ENCODE measurements at regions not wholly inside any gene's neighbourhood (a gene's known extent, or its start where the extent isn't known, plus 50 kb on each side); places are given as distances from the start of the nearest gene placed in this dataset.

DNA sequence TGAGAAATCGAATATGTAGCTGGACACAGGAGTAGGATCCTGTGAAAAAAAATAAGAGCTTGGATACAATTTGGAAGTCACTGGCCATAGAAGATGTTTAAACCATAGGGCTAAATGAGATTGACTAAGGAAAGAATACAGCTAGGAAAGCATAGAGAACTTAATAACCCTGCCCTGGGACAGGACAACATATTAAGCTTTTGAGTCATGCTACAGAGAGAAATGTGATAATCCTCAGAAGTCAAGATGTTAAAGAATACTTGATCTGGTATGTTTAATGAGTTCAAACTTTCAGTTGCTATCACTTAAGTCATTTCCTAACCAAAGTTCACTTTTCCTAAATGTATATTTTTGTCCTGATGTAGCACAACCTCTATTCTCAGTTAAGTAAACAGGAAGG lies 154.6 kb upstream of the TSHZ2 start:
- DNase-seq: no peak

DNA sequence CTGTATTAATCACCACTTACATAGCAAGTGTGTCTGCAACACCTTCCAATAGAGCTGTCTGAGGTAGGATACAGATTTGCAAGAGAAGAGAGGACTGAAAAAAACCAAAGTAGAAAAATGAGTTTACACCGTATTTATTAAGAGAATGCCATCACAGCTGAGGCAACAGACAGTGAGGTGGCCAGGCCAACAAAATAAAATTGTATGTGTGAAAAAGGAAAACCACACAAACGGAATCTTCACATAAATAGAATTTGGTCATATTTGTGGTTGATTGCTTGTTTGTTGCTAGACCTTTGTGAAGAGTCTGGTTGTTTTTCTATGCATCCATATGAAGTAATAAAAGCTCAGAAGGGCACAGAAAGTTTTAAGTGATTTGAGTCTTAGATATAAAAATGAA lies 157.8 kb upstream of the TSHZ2 start:
- DNase-seq: no peak

DNA sequence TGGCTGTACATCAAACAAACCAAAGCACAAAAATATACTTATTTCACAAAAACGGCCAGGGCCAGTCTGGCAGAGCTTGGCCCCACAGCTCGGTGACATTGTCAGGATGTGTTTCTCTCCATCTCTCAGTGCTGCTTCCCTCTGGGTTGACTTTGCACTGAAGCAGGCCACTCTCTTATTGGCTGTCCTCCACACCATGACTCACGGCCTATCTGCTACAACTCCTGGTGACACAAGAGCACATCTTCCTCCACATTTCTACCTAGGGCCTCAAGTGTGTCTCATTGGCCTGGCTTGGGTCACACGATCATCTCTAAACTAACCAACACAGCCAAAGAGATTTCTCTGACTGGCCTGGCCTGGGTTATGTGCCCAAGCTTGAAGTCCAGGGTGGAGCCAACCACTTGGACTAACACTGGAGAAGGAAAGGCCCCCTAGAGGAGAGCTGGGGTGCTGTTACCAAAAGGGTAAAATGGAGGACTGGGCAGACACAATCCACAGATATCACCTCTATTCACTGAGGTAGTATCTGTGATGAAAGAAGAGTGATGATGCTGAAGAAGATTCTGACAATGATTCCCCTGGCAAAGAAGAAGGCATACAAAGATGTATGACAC lies 159.8 kb upstream of the TSHZ2 start:
- DNase-seq: no peak

DNA sequence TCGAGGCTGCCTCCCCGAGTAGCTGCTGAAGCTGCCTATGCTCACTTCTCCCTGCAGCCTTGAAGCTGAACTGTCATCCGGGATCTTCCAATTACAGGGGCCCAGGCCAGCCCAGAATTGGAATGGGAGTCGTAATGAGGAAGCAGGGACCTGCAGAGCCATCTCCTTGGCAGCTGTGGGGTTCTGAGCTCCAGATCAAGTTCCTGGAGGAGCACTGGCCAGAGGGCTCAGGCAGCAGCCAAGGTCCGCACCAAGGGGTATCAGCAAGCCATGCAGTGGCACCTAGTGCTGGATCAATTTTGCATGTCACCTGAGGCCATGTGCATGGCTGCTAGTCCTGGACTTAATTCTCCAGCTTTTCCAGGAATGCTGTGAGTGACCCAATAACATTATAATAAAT lies 163.2 kb upstream of the TSHZ2 start:
- DNase-seq: no peak

DNA sequence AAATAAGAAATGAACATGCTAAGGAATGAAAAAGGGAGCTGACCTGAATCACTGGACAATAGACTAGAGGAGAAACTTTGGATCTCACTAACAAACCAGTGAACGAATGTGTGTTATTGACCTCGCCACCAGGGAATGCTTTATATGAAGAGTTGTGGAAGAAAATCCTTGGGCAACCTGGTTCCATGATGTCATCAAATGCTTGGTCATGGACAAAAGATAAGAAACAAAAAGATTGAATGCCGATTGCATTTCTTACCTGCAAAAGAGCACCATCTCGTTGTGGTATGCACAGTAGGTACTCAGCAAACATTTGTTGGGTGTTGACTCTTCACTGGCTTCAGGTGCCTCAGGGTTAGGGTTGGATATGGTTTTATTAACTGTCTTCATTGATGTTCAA lies 165.2 kb upstream of the TSHZ2 start:
- DNase-seq: no peak

DNA sequence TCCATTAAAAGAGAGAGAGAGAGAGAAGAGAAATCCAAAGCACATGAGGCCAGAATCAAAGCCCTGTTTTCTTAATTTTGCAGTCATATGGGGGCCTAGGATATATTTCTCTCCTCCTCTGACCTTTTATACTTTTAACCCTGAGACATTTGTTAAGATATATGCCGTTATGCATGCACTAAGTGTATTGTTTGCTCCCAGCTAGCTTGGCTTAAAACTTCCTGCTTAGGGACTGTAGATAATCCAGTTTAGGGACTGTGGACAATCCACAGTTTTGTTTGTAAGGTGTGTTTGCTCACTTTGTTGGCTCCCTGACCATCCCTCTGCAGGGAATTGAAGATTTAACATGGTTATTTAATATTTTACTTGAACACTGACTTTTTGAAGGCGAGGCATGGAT lies 166.3 kb upstream of the TSHZ2 start:
- DNase-seq: no peak

DNA sequence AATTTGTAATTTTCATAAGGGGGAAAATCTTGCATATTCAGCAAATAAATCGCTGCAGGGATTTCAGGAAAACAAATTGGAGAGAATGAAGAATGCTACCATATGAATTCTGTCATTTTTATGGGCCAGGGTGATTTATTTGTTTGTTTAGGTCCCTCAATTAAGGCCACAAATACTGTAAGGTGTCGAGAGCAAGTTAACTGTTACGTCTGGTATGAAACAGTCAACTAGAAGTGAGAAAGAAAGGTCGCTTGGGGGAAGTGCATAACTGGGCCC lies 166.9 kb upstream of the TSHZ2 start:
- DNase-seq: no peak

DNA sequence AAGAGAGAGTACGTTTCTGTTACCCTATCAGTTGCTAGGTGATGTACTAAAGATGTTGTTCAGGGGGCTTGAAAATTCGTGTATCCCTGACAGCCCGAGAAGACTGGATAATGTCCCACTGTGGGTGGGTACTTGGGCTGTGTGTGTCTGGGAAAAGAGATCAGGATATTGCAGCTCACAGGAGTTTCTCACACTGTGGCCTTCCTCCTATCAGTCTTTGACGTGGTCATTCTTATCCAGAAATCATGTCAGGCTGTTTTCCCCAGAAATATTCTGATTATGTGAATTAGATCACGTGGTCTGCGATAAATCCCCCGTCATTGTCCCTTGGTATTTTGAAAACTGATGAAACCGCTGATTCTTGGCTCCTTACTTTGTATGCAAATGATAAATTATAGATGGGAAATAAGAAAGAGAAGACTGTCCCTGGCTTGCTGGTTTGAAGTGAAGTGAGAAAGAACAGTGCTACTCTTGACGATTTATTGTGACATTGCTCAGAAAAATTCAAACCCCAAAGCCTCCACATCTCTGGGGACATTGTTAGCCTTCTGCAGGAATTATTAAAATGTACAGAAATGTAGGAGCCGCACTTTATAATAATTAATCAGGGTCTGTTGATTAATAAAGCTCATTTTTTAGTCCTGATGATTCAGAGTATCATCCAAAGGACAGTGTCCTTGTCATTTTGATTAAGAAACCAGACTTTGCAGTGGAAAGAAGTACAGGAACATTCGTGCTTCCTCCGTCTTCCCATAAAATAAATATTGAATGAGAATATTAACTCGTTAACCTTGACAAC lies 167.5 kb upstream of the TSHZ2 start:
- no peak for DNase-seq

DNA sequence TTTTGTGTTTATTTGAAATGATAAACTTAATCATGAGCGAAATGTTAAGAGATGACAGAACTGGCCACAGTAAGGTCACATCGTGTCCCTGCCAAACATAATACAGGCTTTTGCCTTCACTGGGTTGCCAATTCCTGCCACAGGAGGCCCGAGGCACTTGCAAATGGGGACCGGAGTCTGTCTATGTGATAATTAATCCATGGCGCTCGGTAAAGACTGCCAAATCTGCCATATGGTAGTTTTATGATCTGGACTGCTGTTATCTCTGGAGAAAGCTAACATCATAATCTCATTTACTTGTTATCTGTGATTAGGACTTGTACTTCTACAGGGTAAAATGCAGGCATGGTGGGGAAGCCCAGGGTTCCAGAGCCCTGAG lies 170.5 kb upstream of the TSHZ2 start:
- DNase-seq: no peak

DNA sequence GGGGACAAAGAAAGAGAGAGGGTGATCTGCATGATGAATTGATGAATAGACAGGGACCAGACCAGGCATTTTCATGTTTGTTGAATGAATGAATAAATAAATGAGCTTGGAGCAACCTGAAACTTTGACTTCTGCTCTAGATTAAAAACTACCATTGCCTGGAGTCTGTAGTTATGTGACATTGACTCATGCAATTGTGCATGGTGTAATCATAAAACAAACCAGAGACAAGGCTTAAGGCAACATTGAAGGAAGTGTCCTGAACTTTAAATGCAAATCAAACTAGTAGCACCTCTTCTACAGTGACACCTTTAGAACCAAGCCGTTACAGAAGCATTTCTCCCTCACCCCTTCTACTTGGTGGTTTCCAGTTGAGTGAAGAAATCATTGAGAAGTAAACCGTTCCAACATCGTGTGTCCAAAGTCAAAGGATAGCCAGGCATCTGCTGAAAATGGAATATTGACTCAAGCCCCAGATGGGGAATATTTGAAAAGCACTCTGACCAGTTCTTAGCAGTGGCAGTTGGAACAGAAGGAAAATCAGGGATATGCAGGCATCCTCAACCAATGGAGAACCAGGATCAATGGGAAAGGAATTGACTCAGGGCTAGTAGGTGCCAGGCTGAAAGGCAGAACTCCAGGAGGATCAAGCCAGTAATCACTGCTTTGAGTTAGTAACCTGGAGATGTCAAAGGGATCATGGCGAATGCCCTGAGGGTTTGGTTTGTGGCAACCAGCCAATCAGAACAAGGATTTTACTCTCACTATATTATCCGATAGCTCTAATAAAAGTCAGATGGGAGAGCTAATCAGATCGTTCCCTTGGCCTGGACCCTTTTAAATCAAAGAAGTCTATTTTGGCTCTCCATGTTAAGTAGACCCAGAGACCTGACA lies 171.2 kb upstream of the TSHZ2 start:
- no peak for DNase-seq

DNA sequence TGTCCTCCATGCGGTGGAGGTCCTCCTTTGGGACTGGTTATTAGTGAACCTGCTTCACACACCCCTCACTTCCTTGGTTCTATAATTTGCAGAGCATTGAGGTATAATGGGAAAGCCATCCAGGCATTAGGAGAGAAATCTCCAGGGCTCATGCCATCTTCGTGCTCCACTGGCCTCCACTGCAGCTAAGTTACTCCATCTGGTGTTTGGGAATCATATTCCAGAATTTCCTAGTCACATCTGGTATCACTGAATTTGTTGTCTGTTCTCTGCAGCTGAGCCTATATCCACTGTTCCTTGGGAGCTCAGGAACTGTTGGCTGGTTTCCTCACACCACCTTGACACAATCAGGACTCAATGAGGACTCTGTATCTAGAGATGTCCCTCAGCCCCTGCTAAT lies 173.0 kb upstream of the TSHZ2 start:
- no peak for DNase-seq

DNA sequence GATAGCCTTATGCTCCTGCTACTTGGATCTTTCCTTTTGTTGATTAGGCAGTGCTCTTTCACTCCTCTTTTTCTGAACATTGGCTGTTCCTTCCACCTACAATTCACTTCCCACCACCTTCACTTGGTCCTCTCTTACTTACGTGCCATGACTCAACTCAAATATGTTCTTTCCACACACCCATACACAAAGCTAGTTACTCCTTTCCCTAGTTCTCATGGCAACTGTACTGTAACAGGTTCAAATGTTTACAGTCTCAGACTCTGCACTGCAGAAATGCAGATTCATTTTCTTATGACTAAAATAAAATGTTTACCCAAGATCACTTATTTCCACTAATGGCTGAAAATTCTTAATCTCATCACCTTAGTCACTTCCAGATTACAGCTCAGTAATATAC lies 174.0 kb upstream of the TSHZ2 start:
- no peak for DNase-seq

DNA sequence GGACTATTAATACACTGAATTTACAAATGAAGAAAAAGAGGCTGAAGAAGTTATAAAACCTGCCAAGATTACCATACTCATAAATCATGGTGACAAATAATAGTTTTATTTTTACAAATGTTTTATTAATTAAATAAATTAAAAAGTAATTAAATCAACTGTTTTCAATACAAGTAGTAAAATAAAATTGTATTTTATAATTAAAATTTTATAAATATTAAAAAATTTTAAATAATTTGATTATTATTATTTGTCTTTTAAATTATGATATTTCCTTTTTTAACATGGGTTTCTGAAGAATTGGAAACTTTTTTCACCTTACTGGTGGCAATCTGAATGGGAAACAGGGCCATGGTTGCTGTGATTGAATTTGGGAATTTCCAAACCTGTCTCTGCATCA lies 177.3 kb upstream of the TSHZ2 start:
- no peak for DNase-seq

DNA sequence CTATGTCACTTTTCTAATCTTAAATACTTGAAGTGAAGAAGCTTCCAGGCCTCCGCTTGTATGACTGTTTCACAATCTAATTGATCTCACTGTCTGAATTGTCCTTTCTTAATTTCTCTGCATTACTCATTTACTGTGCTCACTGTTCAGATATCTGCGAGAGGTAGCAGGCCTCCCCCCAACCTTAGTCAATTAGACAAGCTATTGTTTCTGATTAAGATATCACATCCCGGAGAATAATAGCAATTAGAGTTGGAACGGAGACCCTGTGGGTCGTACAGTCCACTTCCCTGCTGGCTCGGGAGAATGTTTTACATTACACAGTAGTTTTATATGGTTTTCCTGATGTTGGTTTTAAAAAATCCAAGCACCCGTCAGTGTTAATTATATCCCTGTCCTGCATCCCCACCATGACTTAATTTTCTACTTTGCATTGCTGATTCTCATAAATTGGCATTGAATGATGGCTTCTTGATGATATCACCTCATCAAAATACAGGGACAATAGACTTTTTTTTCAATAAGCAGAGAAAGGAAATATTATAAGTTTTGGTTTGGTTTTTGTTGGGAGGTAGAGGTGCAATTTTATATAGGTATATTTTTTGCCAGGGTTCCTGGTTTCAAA lies 178.7 kb upstream of the TSHZ2 start:
- DNase-seq: no peak

DNA sequence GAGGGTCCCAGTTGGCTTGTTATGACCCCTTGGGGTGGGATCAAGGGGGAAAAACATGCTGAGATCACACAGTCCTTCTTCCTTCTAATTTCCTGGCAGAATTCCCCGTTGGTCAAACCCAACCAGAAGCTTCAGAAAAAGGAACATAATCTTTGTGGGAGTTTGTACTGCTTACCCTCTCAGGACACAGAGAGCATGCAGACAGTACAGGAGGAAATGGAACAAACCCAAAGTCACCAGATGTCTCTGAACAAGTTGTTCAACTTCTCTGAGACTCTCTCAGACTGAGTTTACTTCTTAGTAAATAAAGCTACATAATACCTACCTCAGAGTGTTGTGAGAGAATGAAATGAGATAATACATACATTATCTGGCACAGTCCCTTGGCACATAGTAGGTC lies 181.1 kb upstream of the TSHZ2 start:
- DNase-seq: no peak

DNA sequence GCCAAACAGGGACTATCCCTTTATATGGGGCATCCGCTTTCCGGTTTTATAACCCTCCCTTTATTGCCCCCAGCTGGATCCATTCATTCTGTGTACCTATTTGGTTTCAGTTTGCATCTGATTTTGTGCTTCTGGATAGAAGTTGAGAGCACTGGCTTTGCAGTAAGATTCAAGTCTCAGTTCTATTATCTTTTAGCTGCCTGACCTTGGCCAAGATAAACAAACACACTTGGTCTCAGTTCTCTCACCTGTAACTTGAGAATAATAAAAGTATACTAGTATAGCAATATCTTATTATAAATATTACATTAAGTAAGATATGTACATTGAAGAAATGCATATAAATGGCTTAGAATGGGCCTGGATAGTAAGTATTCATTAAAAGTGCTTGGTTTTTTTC lies 182.4 kb upstream of the TSHZ2 start:
- no peak for DNase-seq

DNA sequence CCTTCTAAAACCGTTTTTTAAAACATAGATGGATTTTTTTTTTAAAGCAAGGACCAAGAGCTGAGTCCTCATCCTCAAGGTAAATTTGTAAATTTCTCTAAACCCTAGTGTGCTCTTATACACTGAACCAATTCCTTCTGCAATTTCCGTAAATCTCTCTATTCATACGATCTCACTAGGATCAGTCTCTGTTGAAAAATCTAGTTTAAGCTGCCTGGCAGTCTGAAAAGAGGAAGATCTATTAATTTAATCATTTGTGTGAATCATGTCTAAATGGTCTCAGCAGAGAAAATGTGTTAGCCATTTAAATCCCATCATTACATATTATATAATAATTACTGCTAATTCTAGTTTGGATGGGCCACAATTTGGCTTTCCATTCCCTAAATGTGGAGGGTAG lies 184.2 kb upstream of the TSHZ2 start:
- DNase-seq: no peak

DNA sequence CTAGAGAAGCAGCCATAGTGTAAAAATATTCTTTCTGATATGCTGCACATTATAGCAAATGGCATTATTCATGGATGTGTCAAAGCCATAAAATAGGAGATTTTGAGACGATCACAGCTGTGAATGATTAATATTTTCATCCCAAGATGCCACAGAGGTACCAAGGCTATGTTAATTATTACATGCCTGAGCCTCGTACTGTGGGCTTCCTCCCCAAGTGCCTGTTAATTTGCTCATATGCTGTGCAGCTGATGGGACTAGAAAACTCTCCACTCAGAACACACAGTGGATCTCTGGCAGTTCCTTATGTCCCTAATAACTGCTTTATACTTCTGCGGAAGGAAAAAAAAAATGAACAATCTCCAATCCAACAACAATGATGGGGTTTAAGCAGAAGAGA lies 184.9 kb upstream of the TSHZ2 start:
- no peak for DNase-seq

DNA sequence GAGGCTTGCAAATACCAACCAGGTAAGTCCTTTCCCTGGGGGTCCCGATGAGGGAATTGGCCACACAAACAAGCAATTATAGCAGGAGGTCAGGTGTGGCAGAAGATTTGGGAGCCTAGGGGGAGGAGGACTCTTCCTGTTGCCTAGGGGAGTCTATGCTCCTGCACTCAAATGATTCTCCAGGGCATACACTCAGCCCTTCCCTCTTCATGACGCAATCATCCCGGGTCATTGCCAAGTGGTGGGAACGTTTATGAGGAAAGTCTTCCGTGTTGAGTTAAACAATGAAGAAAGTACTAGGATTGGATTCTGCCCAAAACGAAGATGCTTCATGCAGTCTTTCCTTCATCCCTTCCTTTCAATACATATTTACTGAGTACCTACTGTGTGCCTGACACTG lies 186.5 kb upstream of the TSHZ2 start:
- no peak for DNase-seq

DNA sequence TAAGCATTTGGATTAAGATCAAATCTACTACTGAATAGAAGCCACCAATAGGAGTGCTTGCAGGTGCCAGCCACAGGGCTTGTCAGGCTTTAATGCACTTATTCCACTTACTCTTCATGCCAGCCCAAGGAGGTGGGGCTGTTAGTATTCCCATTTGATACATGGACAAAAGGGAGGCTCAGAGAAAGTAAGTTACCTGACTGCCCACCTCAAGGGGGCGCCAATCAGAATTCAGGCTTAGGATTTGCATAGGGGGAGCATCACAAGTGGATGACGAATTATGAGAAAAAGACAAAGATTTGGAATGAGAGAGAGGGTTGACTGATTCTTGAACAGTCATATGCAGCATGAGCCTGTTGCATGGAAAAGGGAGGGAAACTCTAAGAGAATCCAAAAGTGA lies 188.4 kb upstream of the TSHZ2 start:
- no peak for DNase-seq

DNA sequence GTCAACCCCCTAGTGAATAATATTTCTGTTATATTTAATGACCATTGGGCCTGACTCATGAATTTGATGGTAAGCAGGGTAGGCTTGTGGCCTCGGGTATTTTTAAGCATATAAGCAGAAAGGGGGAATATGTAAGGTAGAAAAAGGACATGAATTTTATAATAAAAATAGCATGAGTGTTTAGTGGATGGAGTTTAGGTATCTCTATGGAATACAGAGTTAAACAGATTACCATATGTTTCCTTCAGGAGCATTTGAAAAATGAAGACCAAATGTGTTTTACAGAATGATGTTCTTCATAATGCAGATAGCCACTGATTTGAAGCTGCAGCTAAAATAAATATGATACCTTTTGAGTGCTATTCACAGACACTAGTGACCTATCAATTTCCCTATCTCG lies 191.7 kb upstream of the TSHZ2 start:
- DNase-seq: no peak

DNA sequence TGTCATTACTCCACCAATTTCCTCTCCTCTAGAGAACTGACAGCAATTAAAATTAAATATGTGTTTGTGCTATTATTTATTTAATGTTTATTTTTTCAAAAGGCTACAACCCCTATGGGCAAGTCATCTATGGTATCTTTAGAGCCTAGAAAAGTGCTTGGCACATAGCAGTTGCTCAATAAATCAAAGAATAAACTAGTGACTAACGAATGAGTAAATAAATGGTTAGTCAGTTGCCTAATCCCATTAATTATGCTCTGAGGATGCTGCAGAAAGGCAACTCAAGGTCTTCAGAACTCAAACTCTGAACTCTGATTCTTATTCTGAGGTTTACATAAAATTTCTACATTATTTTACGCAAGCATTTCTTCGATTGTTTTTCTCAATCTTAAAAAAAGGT lies 193.0 kb upstream of the TSHZ2 start:
- DNase-seq: no peak

DNA sequence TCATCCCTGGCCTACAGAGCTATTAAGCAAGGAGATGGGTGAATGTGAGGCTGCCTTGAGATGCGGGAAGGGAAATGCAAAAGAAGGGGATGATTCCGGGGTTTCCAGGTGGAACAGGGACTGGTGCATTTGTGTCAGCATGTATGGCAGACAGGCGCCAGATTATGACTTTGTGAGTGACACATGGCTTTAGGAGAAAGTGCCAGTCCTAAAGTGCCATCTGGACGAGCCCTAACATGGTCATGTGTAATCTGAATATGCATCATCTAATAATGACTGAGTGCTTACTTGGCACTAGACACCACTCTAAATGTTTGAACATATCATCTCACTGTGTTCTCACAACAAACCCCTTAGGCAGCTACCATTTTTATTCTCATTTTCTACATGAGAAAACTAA lies 195.0 kb upstream of the TSHZ2 start:
- DNase-seq: no peak

DNA sequence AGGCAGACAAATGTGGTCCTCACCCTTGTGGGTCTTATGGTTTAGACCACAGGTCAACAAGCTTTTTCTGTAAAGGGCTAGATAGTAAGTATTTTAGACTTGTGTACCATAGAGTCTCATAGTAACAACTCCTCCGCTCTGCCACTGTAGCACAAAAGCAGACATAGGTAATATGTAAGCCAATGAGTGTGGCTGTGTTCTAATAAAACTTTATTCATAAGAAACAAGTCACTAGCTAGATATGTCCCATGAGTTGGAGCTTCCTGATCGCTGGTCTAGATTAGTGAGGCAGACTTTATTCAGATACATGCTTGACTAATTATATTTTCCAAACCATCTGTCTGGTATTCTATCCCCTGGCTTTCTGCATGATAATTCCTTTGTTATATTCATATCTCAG lies 196.4 kb upstream of the TSHZ2 start:
- no peak for DNase-seq
